DOHH2 (cell line): ENCODE measurements at regions not wholly inside any gene's neighbourhood (a gene's known extent, or its start where the extent isn't known, plus 50 kb on each side); places are given as distances from the start of the nearest gene placed in this dataset.

Source experiments
- CTCF ChIP-seq: fragments of 200-600 bp; sonication (generic); IDR thresholded peaks from one replicate; pipeline ENCODE4 v1.5.1; 2014; ENCODE audit warnings: antibody characterized with exemption, mild to moderate bottlenecking, low read depth, low read length; ENCODE audit not compliant: poor library complexity, severe bottlenecking
- EZH2phosphoT487 ChIP-seq: fragments of 200-600 bp; sonication (generic); IDR thresholded peaks from 2 replicates; pipeline ENCODE4 v1.6.1; 2017; ENCODE audit warnings: borderline replicate concordance, mild to moderate bottlenecking, antibody characterized with exemption, low read length, moderate library complexity, mixed read lengths

- TF ChIP-seq CTCF (no peak), EZH2phosphoT487 (no peak)
Observed at GRCh38 chr22:22983123-22983522, 87.2 kb upstream of the GNAZ start.
